T-helper 2 cell treated with Interferon-gamma antibody and Interleukin-4, amounts not matched to agents 5 μg/mL and 100 μg/mL, for 36 hours (primary cell): ENCODE measurements at regions not wholly inside any gene's neighbourhood (a gene's known extent, or its start where the extent isn't known, plus 50 kb on each side); places are given as distances from the start of the nearest gene placed in this dataset.
"Not testable (repeated sequence)": the region's sequence is repeated elsewhere in the genome, so short reads cannot be mapped to it uniquely, and the experiment has no call there.

Experiments used
- DNase-seq: peaks from one replicate; pipeline ENCODE4 v3.0.0; 2021; ENCODE audit warnings: low spot score
- H3K27ac Mint-ChIP-seq: one replicate; pipeline ENCODE4 v1.8.0; 2021; ENCODE audit warnings: mild to moderate bottlenecking, mixed read lengths
- H3K27me3 Mint-ChIP-seq: one replicate; pipeline ENCODE4 v1.8.0; 2021; ENCODE audit warnings: low read depth, mixed read lengths
- H3K36me3 Mint-ChIP-seq: one replicate; pipeline ENCODE4 v1.8.0; 2021; ENCODE audit warnings: low read depth, mixed read lengths
- H3K4me1 Mint-ChIP-seq: one replicate; pipeline ENCODE4 v1.8.0; 2021; ENCODE audit warnings: low read depth, mixed read lengths
- H3K4me3 Mint-ChIP-seq: one replicate; pipeline ENCODE4 v1.8.0; 2022; ENCODE audit warnings: mild to moderate bottlenecking, moderate library complexity, mixed read lengths
- H3K9me3 Mint-ChIP-seq: one replicate; pipeline ENCODE4 v1.8.0; 2021; ENCODE audit warnings: mixed read lengths

DNA sequence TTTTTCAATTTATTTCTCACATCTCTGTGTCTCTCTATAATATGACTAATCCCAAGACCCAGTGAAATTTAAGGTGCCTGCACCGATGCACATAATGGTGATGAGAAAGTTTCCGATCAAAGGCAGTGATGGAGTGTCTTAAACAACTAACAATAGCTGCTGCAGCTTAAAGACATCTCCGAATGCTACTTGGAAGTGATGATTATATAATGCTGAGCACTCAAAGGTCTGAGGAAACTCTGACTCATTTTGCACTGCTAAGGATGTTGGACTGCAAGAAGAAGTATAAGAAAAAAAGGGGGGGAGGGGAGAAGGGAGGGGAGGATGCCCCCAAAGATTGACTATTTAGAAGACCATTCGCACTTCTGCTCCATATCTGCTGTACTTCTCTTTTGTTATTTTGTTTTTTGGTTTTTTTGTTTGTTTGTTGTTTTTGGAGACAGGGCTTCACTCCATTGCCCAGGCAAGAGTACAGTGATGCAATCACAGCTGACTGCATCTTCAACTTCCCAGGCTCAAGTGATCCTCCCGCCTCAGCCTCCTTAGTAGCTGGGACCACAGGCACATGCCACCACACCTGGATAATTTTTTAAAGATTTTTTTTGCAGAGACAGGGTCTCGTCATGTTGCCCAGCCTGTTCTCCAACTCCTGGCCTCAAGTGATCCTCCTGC lies 192.2 kb downstream of the HSD17B3 start:
- DNase-seq, result no peak
- Mint-ChIP-seq H3K4me1 (peaks cover 4% of the 10 kb centered on the region), H3K27ac (no peak overlapping the region), H3K9me3 (peaks cover 10% of the 10 kb centered on the region), H3K36me3 (no peaks in the 10 kb centered on the region), H3K4me3 (no peak overlapping the region), H3K27me3 (peaks cover 19% of the 10 kb centered on the region)

- Mint-ChIP-seq H3K36me3 (no peaks in the 10 kb centered on the region), H3K4me3 (no peak overlapping the region), H3K27ac (no peak overlapping the region), H3K9me3 (peaks cover 10% of the 10 kb centered on the region), H3K4me1 (peaks cover 4% of the 10 kb centered on the region), H3K27me3 (peaks cover 19% of the 10 kb centered on the region)
- DNase-seq, result no peak
Measured at GRCh38 chr9:96108691-96109380, 193.1 kb downstream of the HSD17B3 start.

DNA sequence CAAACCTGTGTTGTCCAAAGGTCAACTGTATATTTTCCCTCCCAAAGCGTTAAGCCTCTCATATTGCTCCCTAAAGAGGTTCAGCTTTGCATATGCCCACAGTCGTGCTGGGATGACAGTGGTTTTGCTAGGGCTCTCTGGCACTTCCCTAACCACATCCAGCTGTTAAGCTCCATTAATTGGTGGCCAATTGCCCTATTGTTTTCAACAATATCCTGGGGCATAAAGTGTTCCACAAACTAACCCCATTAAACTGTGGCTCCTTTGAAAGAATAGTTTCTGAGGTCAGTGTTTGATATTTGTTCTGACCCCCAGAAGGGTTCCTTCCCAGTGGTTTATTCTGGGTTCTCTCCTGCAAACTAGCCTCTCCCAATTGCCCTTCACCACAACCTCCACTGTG lies 194.5 kb downstream of the HSD17B3 start:
- Mint-ChIP-seq H3K36me3 (no peaks in the 10 kb centered on the region), H3K9me3 (peaks cover 10% of the 10 kb centered on the region), H3K4me1 (peaks cover 4% of the 10 kb centered on the region), H3K27ac (no peak overlapping the region), H3K27me3 (peaks cover 19% of the 10 kb centered on the region), H3K4me3 (no peak overlapping the region)
- DNase-seq, result no peak

- Mint-ChIP-seq H3K27ac (no peak overlapping the region), H3K27me3 (peaks cover 2% of the 10 kb centered on the region), H3K36me3 (no peaks in the 10 kb centered on the region), H3K4me1 (peaks cover 6% of the 10 kb centered on the region), H3K4me3 (no peak overlapping the region), H3K9me3 (peaks cover 14% of the 10 kb centered on the region)
- DNase-seq, result no peak
Measured at GRCh38 chr9:96100385-96101300, 201.3 kb downstream of the HSD17B3 start.

DNA sequence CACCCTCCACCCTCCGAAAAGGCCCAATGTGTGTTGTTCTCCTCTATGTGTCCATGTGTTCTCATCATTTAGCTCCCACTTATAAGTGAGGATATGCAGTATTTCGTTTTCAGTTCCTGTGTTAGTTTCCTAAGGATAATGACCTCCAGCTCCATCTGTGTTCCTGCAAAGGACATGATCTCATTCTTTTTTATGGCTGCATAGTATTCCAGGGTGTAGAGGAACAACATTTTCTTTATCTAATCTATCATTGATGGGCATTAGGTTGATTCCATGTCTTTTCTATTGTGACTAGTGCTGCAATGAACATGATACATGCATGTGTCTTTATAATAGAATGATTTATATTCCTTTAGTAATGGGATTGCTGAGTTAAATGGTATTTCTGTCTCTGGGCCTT lies 211.3 kb downstream of the HSD17B3 start:
- H3K4me1 Mint-ChIP-seq, H3K27ac Mint-ChIP-seq, H3K4me3 Mint-ChIP-seq, H3K36me3 Mint-ChIP-seq, DNase-seq: not testable (repeated sequence)
- Mint-ChIP-seq H3K27me3 (peaks cover 14% of the 10 kb centered on the region), H3K9me3 (peaks cover 14% of the 10 kb centered on the region)

DNA sequence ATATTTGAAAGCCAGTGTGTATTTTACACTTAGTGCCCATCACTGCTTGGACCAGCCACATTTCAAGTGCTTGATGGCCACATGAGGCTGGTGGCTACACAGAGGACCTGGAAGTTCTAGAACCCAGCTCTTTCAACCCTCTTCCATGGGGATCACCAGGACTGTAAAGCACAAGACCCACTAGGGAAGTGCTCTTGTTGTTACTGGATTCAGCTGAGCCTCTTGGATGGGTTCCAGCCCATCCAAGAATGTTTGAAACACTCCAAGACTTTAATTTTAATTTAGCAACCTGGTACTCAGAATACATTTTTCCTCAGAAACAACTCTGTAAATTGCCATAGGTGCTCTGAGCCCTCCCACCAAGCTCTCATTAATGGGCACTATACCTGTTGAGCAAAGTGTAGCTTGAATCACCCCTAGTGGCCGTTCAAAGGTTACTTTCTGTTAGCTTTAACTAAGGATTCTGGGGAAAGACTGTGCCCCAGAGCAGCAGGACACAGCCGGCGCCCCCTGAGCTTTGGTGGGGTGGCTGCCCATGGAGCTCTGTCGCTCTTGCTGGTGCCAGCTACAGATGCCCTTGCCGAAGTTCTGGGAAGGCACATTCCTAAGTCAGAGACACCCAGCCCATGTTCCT lies 212.4 kb downstream of the HSD17B3 start:
- peaks cover 4% of the 10 kb centered on the region for H3K9me3 Mint-ChIP-seq
- H3K4me3 Mint-ChIP-seq, result no peak overlapping the region
- no peak for DNase-seq
- H3K36me3 Mint-ChIP-seq, result no peaks in the 10 kb centered on the region
- H3K27me3 Mint-ChIP-seq, result peaks cover 14% of the 10 kb centered on the region
- no peak overlapping the region for H3K27ac Mint-ChIP-seq
- H3K4me1 Mint-ChIP-seq, result no peaks in the 10 kb centered on the region

GRCh38 chr9:96088510-96088909 lies 213.0 kb downstream of the ERCC6L2 start:
- Mint-ChIP-seq H3K27ac (no peak overlapping the region), H3K9me3 (peaks cover 4% of the 10 kb centered on the region), H3K27me3 (peaks cover 14% of the 10 kb centered on the region), H3K4me3 (no peak overlapping the region), H3K4me1 (peaks cover 3% of the 10 kb centered on the region), H3K36me3 (no peaks in the 10 kb centered on the region)
- no peak for DNase-seq

DNA sequence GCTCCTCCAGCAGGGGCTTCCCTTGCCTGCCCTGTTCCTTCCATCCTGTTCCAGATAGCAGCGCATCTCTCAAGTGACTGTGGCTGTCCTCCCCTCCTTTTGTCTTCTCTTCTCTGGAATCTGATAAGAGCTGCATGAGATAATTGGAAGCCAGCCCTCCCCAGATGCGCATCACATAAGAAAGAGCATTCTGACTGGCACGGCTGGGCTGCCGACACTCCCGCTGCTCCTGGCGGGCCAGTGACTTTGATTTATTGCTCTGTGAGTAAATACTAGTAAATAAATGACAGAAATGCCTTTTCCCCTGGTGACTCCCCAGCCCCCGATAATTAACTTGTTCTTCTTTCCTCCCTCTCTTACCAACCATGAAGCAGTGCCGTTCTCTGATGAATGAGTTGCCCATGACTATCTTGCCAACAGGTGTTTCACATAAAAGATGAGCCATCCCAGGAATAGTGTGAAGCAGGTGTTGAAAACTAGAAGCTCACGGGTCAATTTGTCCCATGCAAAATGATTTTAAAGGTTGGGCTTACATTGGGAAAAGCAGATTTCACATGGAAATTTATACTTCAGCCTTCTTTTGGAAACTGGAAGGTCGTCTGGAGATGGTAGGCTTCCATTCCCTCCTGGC lies 212.3 kb downstream of the ERCC6L2 start:
- Mint-ChIP-seq H3K27ac (no peak overlapping the region), H3K9me3 (peaks cover 4% of the 10 kb centered on the region), H3K4me1 (peaks cover 3% of the 10 kb centered on the region), H3K27me3 (peaks cover 16% of the 10 kb centered on the region), H3K4me3 (no peak overlapping the region), H3K36me3 (no peaks in the 10 kb centered on the region)
- no peak for DNase-seq

GRCh38 chr9:96086936-96087571 lies 211.6 kb downstream of the ERCC6L2 start:
- peaks cover 4% of the 10 kb centered on the region for H3K9me3 Mint-ChIP-seq
- H3K36me3 Mint-ChIP-seq, result no peaks in the 10 kb centered on the region
- H3K27ac Mint-ChIP-seq, result no peak overlapping the region
- H3K27me3 Mint-ChIP-seq, result peaks cover 16% of the 10 kb centered on the region
- H3K4me1 Mint-ChIP-seq, result peaks cover 3% of the 10 kb centered on the region
- no peak for DNase-seq
- no peak overlapping the region for H3K4me3 Mint-ChIP-seq

- H3K36me3 Mint-ChIP-seq, result no peaks in the 10 kb centered on the region
- no peak overlapping the region for H3K4me3 Mint-ChIP-seq
- no peak for DNase-seq
- H3K9me3 Mint-ChIP-seq, result peaks cover 2% of the 10 kb centered on the region
- peaks cover 18% of the 10 kb centered on the region for H3K27me3 Mint-ChIP-seq
- no peak overlapping the region for H3K27ac Mint-ChIP-seq
- H3K4me1 Mint-ChIP-seq, result peaks cover 3% of the 10 kb centered on the region
Measured at GRCh38 chr9:96085491-96086143, 210.1 kb downstream of the ERCC6L2 start.

DNA sequence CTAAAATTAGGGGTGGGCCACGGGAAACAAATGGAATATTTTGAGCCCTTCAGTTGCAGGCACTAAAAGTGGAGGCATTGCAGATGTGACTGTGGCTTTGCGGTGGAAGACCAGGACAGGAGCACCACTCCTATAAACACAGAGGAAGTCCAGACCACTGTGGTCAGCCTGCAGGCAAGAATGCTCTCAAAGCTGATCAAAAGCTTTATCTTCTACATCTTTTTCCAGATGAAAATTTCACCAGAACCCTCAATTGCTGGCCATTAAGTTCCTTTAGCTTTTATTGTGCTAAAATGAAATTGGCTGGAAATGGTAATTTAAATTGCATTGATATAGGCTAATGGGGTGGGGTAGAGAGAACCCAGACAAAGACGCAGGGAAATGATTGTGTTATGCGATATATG lies 208.8 kb downstream of the ERCC6L2 start:
- Mint-ChIP-seq H3K4me1 (peaks cover 3% of the 10 kb centered on the region), H3K9me3 (no peaks in the 10 kb centered on the region), H3K36me3 (no peaks in the 10 kb centered on the region), H3K27ac (no peak overlapping the region), H3K4me3 (no peak overlapping the region), H3K27me3 (peaks cover 20% of the 10 kb centered on the region)
- no peak for DNase-seq

DNA sequence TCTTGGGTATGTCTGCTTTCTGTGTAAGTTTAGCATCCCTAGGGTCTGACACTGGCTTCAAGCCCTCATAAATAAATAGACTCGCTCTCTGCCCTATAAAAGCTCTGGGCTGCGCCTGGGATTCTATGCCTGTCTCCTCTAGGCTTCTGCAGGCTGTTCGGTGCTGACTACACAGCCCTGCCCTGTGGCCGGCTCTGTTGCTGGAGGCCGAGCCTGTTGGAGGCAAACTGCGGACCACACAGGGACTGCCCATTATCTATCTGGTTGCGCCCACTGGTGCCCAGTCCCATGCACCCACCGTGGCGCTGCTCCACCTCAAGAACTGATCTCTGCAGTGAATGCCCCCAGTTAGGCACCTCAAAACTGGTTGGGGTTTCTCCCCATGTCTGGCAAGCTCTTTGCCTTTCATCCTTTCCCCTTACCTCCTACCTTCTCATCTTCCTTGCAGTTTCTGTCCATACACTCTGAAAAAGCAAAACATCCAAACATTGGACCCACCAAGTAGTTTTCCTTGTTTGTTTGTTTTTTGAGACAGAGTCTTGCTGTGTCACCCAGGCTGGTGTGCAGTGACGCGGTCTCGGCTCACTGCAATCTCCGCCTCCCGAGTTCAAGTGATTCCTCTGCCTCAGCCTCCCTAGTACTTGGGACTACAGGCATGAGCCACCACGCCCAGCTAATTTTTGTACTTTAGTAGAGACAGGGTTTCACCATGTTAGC lies 207.2 kb downstream of the ERCC6L2 start:
- no peak overlapping the region for H3K4me3 Mint-ChIP-seq
- no peaks in the 10 kb centered on the region for H3K9me3 Mint-ChIP-seq
- H3K4me1 Mint-ChIP-seq, result peaks cover 3% of the 10 kb centered on the region
- H3K27me3 Mint-ChIP-seq, result peaks cover 12% of the 10 kb centered on the region
- no peak for DNase-seq
- no peaks in the 10 kb centered on the region for H3K36me3 Mint-ChIP-seq
- no peak overlapping the region for H3K27ac Mint-ChIP-seq
